Liver (tissue), 8 donors: ENCODE measurements at regions not wholly inside any gene's neighbourhood (a gene's known extent, or its start where the extent isn't known, plus 50 kb on each side); places are given as distances from the start of the nearest gene placed in this dataset.

ENCODE experiments used
- DNase-seq: peaks from one replicate; pipeline ENCODE4 v3.0.0-alpha.2; 2017; ENCODE audit warnings: low spot score
- H3K27ac ChIP-seq, 2 donors: one replicate each; pipeline ENCODE4 v1.7.0; 2013; ENCODE audit warnings: inconsistent platforms in 2 of 2, low read length in 2 of 2, control low read depth in 1 of 2, low read depth in 1 of 2, mild to moderate bottlenecking in 1 of 2
- H3K27me3 ChIP-seq, 4 donors: one replicate each; pipeline versions ENCODE4 v1.6.1 to v1.7.0; 2013; ENCODE audit warnings: low read length in 3 of 4, inconsistent platforms in 1 of 4, mild to moderate bottlenecking in 1 of 4, moderate library complexity in 1 of 4; ENCODE audit not compliant: control insufficient read depth in 4 of 4, insufficient read depth in 4 of 4
- H3K36me3 ChIP-seq, 4 donors: one replicate each; pipeline versions ENCODE4 v1.6.1 to v1.7.0; 2013; ENCODE audit warnings: low read length in 3 of 4, mild to moderate bottlenecking in 3 of 4, low read depth in 1 of 4, moderate library complexity in 1 of 4; ENCODE audit not compliant: control insufficient read depth in 4 of 4, insufficient read depth in 3 of 4
- H3K4me1 ChIP-seq, 4 donors: one replicate each; pipeline versions ENCODE4 v1.6.1 to v1.7.0; 2013; ENCODE audit warnings: low read length in 3 of 4, mild to moderate bottlenecking in 3 of 4, moderate library complexity in 1 of 4; ENCODE audit not compliant: control insufficient read depth in 4 of 4, insufficient read depth in 4 of 4
- H3K4me3 ChIP-seq, 3 donors: one replicate each; pipeline versions ENCODE4 v1.6.1 to v1.7.0; 2013; ENCODE audit warnings: low read length in 3 of 3, control low read depth in 1 of 3, low read depth in 1 of 3, mild to moderate bottlenecking in 1 of 3
- H3K9ac ChIP-seq, 2 donors: one replicate each; pipeline ENCODE4 v1.7.0; 2013; ENCODE audit warnings: low read length in 2 of 2, mild to moderate bottlenecking in 2 of 2, moderate library complexity in 2 of 2, control low read depth in 1 of 2, low read depth in 1 of 2
- H3K9me3 ChIP-seq, 4 donors: one replicate each; pipeline versions ENCODE4 v1.6.1 to v1.7.0; 2013; ENCODE audit warnings: low read length in 3 of 4; ENCODE audit not compliant: control insufficient read depth in 4 of 4
- EGR1 ChIP-seq, 2 donors: IDR thresholded peaks; 2 replicates each; pipeline ENCODE4 v1.6.1; 2016 to 2018; ENCODE audit warnings: antibody characterized with exemption in 2 of 2, low read depth in 2 of 2
- FOXA1 ChIP-seq: IDR thresholded peaks from 2 replicates; pipeline ENCODE4 v1.6.1; 2016; ENCODE audit warnings: antibody characterized with exemption
- FOXA2 ChIP-seq: IDR thresholded peaks from 2 replicates; pipeline ENCODE4 v1.6.1; 2016; ENCODE audit warnings: antibody characterized with exemption
- GABPA ChIP-seq, 2 donors: IDR thresholded peaks in 1 of 2; conservative IDR thresholded peaks in 1 of 2; 2 replicates each; pipeline ENCODE4 v1.6.1; 2016; ENCODE audit warnings: antibody characterized with exemption in 2 of 2, mild to moderate bottlenecking in 1 of 2, moderate library complexity in 1 of 2
- HNF4A ChIP-seq, 2 donors: conservative IDR thresholded peaks; 2 replicates each; pipeline ENCODE4 v1.6.1; 2016; ENCODE audit warnings: antibody characterized with exemption in 2 of 2, mild to moderate bottlenecking in 2 of 2
- HNF4G ChIP-seq: IDR thresholded peaks from 2 replicates; pipeline ENCODE4 v1.6.1; 2016; ENCODE audit warnings: antibody characterized with exemption
- JUND ChIP-seq, 2 donors: IDR thresholded peaks; 2 replicates each; pipeline ENCODE4 v1.6.1; 2016; ENCODE audit warnings: antibody characterized with exemption in 2 of 2
- NR2F2 ChIP-seq: IDR thresholded peaks from 2 replicates; pipeline ENCODE4 v1.6.1; 2016; ENCODE audit warnings: antibody characterized with exemption
- RAD21 ChIP-seq, 2 donors: IDR thresholded peaks; 2 replicates each; pipeline ENCODE4 v1.6.1; 2016; ENCODE audit warnings: antibody characterized with exemption in 2 of 2, mild to moderate bottlenecking in 2 of 2
- RXRA ChIP-seq, 2 donors: IDR thresholded peaks; 2 replicates each; pipeline ENCODE4 v1.6.1; 2017 to 2018; ENCODE audit warnings: antibody characterized with exemption in 2 of 2, mild to moderate bottlenecking in 1 of 2
- SP1 ChIP-seq: IDR thresholded peaks from 2 replicates; pipeline ENCODE4 v1.6.1; 2018; ENCODE audit warnings: antibody characterized with exemption, mild to moderate bottlenecking
- TAF1 ChIP-seq: conservative IDR thresholded peaks from 2 replicates; pipeline ENCODE4 v1.6.1; 2016; ENCODE audit warnings: antibody characterized with exemption, mild to moderate bottlenecking
- YY1 ChIP-seq: IDR thresholded peaks from 2 replicates; pipeline ENCODE4 v1.6.1; 2016; ENCODE audit warnings: antibody characterized with exemption, mild to moderate bottlenecking
- WGBS: extraction: QIAGEN DNeasy Blood & Tissue Kit; methylation state at CpG from one replicate; pipeline ENCODE4 v1.1.7; 2013; 5-methylcytosine and 5-hydroxymethylcytosine counted together
- TF ChIP-seq, protein P1 (sequence below): IDR thresholded peaks from 2 replicates; pipeline ENCODE4 v1.6.1; 2016; ENCODE audit warnings: antibody characterized with exemption
- TF ChIP-seq, protein P2 (sequence below): fragments of 150-350 bp; IDR thresholded peaks from 2 replicates; pipeline ENCODE4 v1.5.1; 2017; ENCODE audit warnings: improper control_type of control experiment, low read depth, low read length; ENCODE audit not compliant: missing input control
- TF ChIP-seq, protein P3 (sequence below): IDR thresholded peaks from 2 replicates; pipeline ENCODE4 v1.6.1; 2016; ENCODE audit warnings: antibody characterized with exemption, mild to moderate bottlenecking
- TF ChIP-seq, protein P4 (sequence below): IDR thresholded peaks from 2 replicates; pipeline ENCODE4 v1.6.1; 2016; ENCODE audit warnings: antibody characterized with exemption
- TF ChIP-seq, protein P5 (sequence below): IDR thresholded peaks from 2 replicates; pipeline ENCODE4 v1.6.1; 2016; ENCODE audit warnings: antibody characterized with exemption
- donor health status: healthy.
- donor health status: healthy.
- donor health status: healthy.
- donor health status: healthy.
- donor health status: healthy.

DNA sequence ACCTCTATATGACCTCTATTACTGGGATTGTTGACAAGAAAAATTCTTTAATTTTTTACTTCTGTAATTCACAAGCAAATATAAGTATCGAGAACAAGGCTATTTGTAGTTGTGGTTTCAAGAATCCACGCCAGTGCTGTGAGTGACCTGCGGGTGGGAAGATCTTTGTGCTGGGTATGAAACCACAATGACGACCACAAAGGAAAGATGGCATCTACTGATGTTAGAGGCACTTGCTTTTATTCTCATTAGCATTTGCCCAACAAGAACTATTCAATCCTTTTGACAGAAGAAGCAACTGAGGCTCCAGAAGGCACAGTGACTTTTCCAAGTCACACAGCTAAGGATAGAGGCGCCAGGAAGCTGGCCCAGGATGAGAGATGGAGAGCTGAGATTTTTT is 1054.9 kb downstream of the TBC1D22A start:
- Histone ChIP-seq H3K4me3 (no peak overlapping the region), H3K27me3 (peaks cover 0 to 2% (median 1%) of the 10 kb centered on the region in 4 donors), H3K27ac (no peak overlapping the region), H3K9me3 (peaks cover 0 to 3% (median 2%) of the 10 kb centered on the region in 4 donors), H3K4me1 (no peaks in the 10 kb centered on the region), H3K9ac (no peak overlapping the region), H3K36me3 (no peaks in the 10 kb centered on the region)
- WGBS = 67% methylated on average over 5 of the region's 5 CpGs
- DNase-seq = no peak
- TF ChIP-seq, protein P1, sequence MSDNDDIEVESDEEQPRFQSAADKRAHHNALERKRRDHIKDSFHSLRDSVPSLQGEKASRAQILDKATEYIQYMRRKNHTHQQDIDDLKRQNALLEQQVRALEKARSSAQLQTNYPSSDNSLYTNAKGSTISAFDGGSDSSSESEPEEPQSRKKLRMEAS = no peak
- no peak for TF ChIP-seq YY1
- no peak for TF ChIP-seq FOXA1
- no peak for TF ChIP-seq HNF4G
- TF ChIP-seq, protein P2, sequence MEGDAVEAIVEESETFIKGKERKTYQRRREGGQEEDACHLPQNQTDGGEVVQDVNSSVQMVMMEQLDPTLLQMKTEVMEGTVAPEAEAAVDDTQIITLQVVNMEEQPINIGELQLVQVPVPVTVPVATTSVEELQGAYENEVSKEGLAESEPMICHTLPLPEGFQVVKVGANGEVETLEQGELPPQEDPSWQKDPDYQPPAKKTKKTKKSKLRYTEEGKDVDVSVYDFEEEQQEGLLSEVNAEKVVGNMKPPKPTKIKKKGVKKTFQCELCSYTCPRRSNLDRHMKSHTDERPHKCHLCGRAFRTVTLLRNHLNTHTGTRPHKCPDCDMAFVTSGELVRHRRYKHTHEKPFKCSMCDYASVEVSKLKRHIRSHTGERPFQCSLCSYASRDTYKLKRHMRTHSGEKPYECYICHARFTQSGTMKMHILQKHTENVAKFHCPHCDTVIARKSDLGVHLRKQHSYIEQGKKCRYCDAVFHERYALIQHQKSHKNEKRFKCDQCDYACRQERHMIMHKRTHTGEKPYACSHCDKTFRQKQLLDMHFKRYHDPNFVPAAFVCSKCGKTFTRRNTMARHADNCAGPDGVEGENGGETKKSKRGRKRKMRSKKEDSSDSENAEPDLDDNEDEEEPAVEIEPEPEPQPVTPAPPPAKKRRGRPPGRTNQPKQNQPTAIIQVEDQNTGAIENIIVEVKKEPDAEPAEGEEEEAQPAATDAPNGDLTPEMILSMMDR = no peak
- no peak for TF ChIP-seq RAD21 (IDR thresholded peaks at IDR 0.05)
- no peak for TF ChIP-seq TAF1
- TF ChIP-seq, protein P3, sequence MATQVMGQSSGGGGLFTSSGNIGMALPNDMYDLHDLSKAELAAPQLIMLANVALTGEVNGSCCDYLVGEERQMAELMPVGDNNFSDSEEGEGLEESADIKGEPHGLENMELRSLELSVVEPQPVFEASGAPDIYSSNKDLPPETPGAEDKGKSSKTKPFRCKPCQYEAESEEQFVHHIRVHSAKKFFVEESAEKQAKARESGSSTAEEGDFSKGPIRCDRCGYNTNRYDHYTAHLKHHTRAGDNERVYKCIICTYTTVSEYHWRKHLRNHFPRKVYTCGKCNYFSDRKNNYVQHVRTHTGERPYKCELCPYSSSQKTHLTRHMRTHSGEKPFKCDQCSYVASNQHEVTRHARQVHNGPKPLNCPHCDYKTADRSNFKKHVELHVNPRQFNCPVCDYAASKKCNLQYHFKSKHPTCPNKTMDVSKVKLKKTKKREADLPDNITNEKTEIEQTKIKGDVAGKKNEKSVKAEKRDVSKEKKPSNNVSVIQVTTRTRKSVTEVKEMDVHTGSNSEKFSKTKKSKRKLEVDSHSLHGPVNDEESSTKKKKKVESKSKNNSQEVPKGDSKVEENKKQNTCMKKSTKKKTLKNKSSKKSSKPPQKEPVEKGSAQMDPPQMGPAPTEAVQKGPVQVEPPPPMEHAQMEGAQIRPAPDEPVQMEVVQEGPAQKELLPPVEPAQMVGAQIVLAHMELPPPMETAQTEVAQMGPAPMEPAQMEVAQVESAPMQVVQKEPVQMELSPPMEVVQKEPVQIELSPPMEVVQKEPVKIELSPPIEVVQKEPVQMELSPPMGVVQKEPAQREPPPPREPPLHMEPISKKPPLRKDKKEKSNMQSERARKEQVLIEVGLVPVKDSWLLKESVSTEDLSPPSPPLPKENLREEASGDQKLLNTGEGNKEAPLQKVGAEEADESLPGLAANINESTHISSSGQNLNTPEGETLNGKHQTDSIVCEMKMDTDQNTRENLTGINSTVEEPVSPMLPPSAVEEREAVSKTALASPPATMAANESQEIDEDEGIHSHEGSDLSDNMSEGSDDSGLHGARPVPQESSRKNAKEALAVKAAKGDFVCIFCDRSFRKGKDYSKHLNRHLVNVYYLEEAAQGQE = no peak

DNA sequence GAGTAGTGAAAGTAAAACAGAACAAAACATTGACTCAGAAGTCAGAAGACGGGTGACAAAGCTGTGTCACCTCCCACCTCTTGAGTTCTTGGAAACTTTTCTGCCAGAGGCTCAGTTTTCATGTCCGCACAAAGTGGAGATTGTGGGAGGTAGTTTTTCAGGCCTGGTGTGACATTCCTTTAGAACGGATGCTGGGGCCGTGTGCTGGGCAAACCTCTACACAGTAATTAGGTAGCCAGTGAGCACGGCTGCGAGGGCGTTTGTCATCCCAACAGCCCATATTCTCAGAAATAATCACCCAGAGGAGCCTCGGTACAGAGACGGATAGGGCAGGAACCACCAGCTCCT is 1054.4 kb downstream of the TBC1D22A start:
- Histone ChIP-seq H3K27me3 (peaks cover 0 to 2% (median 1%) of the 10 kb centered on the region in 4 donors), H3K9ac (no peak overlapping the region), H3K4me3 (no peak overlapping the region), H3K9me3 (peaks cover 0 to 3% (median 2%) of the 10 kb centered on the region in 4 donors), H3K36me3 (no peaks in the 10 kb centered on the region), H3K27ac (no peak overlapping the region), H3K4me1 (no peaks in the 10 kb centered on the region)
- DNase-seq = no peak
- 85% methylated on average over 9 of the region's 9 CpGs for WGBS
- TF ChIP-seq EGR1 (IDR thresholded peaks at IDR 0.05; ENCODE audit: low read depth in 2 of 2) = no peak
- no peak for TF ChIP-seq TAF1
- TF ChIP-seq, protein P4, sequence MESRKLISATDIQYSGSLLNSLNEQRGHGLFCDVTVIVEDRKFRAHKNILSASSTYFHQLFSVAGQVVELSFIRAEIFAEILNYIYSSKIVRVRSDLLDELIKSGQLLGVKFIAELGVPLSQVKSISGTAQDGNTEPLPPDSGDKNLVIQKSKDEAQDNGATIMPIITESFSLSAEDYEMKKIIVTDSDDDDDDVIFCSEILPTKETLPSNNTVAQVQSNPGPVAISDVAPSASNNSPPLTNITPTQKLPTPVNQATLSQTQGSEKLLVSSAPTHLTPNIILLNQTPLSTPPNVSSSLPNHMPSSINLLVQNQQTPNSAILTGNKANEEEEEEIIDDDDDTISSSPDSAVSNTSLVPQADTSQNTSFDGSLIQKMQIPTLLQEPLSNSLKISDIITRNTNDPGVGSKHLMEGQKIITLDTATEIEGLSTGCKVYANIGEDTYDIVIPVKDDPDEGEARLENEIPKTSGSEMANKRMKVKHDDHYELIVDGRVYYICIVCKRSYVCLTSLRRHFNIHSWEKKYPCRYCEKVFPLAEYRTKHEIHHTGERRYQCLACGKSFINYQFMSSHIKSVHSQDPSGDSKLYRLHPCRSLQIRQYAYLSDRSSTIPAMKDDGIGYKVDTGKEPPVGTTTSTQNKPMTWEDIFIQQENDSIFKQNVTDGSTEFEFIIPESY = no peak
- no peak for TF ChIP-seq FOXA1
- TF ChIP-seq YY1 = no peak
- TF ChIP-seq, protein P2 = no peak
- TF ChIP-seq, protein P3 = no peak
- no peak for TF ChIP-seq RXRA (IDR thresholded peaks at IDR 0.05)
- no peak for TF ChIP-seq SP1
- no peak for TF ChIP-seq HNF4A (conservative IDR thresholded peaks at IDR 0.05)
- TF ChIP-seq HNF4G = no peak
- no peak for TF ChIP-seq FOXA2
- TF ChIP-seq NR2F2 = no peak
- no peak for TF ChIP-seq JUND (IDR thresholded peaks at IDR 0.05)
- no peak for TF ChIP-seq RAD21 (IDR thresholded peaks at IDR 0.05)
- TF ChIP-seq, protein P5, sequence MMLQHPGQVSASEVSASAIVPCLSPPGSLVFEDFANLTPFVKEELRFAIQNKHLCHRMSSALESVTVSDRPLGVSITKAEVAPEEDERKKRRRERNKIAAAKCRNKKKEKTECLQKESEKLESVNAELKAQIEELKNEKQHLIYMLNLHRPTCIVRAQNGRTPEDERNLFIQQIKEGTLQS = no peak
- TF ChIP-seq, protein P1 = no peak
- no peak for TF ChIP-seq GABPA (IDR thresholded peaks at IDR 0.05 in 1 of 2, conservative IDR thresholded peaks at IDR 0.05 in 1 of 2)
